B cell (primary cell): ENCODE measurements at regions not wholly inside any gene's neighbourhood (a gene's known extent, or its start where the extent isn't known, plus 50 kb on each side); places are given as distances from the start of the nearest gene placed in this dataset.

Experiments
- EZH2 ChIP-seq: IDR thresholded peaks from 2 replicates; pipeline ENCODE4 v1.6.1; 2012; ENCODE audit warnings: borderline replicate concordance, low read depth, mild to moderate bottlenecking, moderate library complexity, low read length; ENCODE audit not compliant: insufficient read depth, poor library complexity, severe bottlenecking
- TF ChIP-seq, protein P1 (sequence below): fragments of 200-600 bp; IDR thresholded peaks from one replicate; pipeline ENCODE4 v1.8.0; 2022; ENCODE audit warnings: antibody characterized with exemption, mild to moderate bottlenecking

DNA sequence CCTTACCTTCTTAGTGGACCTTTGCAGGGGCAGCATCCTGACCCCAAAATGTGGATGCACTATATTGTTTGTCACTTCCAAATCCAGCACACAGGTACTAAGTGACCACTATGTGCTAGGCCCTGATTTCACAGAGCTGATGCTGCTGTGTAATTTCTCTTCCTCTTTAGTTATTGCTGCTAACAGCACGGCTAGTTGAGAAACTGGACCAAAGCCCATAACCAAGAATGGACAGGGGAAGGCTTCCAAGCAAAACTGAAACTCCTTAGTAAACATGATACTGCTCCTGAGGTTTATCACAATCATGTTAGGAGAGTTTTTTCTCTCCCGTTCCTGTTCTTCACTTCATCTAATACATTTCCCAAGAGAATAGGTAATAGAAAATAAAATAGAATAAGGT lies 172.9 kb upstream of the TTC29 start:
- no peak for TF ChIP-seq EZH2
- TF ChIP-seq, protein P1, sequence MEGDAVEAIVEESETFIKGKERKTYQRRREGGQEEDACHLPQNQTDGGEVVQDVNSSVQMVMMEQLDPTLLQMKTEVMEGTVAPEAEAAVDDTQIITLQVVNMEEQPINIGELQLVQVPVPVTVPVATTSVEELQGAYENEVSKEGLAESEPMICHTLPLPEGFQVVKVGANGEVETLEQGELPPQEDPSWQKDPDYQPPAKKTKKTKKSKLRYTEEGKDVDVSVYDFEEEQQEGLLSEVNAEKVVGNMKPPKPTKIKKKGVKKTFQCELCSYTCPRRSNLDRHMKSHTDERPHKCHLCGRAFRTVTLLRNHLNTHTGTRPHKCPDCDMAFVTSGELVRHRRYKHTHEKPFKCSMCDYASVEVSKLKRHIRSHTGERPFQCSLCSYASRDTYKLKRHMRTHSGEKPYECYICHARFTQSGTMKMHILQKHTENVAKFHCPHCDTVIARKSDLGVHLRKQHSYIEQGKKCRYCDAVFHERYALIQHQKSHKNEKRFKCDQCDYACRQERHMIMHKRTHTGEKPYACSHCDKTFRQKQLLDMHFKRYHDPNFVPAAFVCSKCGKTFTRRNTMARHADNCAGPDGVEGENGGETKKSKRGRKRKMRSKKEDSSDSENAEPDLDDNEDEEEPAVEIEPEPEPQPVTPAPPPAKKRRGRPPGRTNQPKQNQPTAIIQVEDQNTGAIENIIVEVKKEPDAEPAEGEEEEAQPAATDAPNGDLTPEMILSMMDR, result no peak
